Activated CD4-positive, alpha-beta T cell treated with anti-CD3 and anti-CD28 coated beads, Interleukin-2, amount 50 U/mL, for 48 hours (primary cell): ENCODE measurements at regions not wholly inside any gene's neighbourhood (a gene's known extent, or its start where the extent isn't known, plus 50 kb on each side); places are given as distances from the start of the nearest gene placed in this dataset.
A peak's percentile ranks its signal among the peaks of the same experiment; 100 is the strongest.

Experiments used
- DNase-seq, 2 experiments: peaks; one replicate each; pipeline ENCODE4 v3.0.0-alpha.2; 2020

- DNase-seq, result peak in 1 of 2 experiments; percentile 10
These were observed 515.8 kb downstream of the GALR1 start for GRCh38 chr18:77765468-77765867.

- DNase-seq, result no peak
These were observed 516.8 kb downstream of the GALR1 start for GRCh38 chr18:77766421-77766820.

- no peak for DNase-seq
These were observed 522.5 kb downstream of the GALR1 start for GRCh38 chr18:77772177-77772576.

DNA sequence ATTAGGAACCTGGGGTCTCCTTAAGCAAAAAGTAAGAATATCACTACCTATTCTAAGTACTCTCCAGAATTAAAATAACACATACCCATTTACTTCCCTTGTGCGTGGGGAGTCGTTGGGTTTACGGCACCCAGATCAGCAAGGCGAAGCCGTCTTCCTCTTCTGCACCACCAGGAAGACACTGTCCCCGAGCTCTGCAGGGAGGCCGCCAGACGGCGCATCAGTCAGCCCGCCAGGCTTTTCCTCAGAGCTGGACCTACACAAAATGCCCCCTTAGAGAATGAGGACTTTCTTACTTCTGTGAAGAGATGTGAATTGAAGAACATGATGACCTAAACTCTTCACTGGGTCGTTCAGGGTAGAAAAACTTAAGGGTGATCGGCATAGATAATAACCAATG lies 526.5 kb downstream of the GALR1 start:
- DNase-seq, result no peak

DNA sequence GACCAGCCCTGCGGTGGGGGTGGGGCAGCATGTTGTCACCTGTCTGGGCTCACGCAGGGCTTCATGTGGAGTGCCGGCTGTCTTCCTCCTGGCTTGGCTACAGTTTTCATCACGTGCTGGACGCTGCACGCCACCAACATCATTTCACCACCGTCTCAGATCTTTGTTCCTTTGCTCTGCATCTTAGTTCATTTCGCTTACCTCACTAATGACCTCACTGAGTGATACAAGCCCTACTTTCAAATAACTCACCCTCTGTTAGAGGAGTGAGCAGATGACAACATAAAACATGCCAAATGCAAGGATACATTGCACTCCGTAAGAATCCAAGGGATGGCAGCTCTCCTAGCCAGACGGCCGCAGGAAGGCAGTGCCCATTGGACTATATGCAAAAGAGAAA lies 527.5 kb downstream of the GALR1 start:
- DNase-seq, result no peak

DNA sequence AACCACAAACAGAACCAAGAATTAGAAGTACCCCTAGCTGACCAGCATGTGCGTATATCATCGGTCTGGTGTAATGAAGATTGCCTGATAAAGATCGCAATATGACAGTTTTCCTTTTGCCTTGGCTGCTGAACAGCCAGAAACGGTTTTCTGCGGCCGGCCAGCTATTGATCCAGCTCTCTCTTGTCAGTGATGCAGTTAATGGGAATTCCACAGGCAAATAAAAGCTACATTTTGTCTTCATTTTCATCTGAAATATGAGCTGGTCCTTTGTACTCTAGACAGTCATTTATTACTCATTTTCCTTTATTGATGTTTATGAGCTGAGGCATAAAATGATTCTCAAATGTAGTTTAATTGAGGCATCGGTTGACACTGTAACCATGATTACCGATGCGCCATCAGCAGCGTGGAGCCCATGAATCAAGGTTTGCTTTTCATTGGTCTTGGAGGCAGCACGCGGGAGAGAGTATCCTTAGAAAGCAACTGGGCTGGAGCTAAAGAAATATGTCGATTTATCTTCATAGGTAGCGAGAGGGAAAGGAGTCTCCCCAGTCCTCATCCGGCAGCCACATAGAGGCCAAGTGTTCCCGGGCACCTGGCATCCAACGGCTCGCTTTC lies 535.2 kb downstream of the GALR1 start:
- DNase-seq, result no peak

GRCh38 chr18:77785415-77785975 lies 535.8 kb downstream of the GALR1 start:
- no peak for DNase-seq

- DNase-seq, result no peak
These were observed 553.4 kb downstream of the GALR1 start for GRCh38 chr18:77803024-77803423.

DNA sequence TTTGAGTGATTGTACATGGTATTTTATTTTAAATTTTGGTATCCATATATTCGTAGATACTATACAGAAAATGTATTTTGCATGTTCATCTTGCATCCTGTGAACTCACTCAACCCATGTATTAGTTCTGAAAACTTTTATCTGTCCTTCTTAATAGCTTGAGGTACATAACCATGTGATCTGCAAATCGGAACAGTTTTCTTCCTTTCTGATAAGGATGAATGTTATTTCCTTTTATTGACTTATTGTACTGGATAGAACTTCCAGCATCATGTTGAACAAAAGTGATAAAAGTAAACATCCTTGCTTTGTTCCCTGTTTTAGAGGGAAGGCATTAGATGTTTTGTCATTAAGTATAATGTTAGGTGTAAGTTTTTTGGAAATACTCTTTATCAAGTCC lies 554.7 kb downstream of the GALR1 start:
- DNase-seq, result no peak

DNA sequence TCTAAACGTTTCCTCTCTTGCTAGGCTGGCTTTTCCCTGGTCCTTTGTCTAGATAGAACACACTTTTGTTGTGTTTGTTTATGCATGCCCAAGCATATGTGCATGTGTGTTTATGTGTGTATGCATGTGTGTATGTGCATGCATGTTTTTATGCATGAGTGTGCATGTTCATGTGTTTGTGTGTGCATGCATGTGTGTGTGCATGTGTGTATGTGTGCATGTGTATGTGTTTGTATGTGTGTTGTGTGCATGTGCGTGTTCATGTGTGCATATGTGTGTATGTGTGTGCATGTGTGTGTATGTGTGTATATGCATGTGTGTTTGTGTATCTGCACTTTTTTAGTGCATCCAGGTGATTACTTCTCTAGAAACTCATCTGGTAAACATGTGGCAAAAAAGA lies 558.0 kb downstream of the GALR1 start:
- DNase-seq, result no peak

- no peak for DNase-seq
These were observed 561.9 kb downstream of the GALR1 start for GRCh38 chr18:77811503-77811902.

GRCh38 chr18:77815666-77816338 lies 566.2 kb downstream of the GALR1 start:
- DNase-seq, result no peak

DNA sequence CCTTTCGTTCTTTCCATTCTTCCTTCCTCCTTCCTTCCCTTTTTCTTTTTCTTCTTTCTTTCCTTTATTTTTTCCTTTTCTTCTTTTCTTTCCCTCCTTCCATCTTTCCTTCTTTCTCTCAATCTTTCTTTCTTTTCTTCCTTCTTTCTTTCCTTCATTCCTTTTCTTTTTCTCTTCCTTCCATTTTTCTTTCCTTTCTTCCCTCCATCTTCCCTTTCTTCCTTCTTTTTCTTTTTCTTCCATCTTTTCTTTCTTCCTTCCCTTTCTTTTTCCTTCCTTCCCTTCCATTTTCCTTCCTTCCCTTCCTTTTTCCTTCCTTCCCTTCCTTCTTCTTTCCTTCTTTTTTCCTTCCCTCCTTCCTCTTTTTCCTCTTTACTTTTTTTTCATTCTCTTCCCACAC lies 568.7 kb downstream of the GALR1 start:
- no peak for DNase-seq

- no peak for DNase-seq
These were observed 570.8 kb downstream of the GALR1 start for GRCh38 chr18:77820472-77820871.

DNA sequence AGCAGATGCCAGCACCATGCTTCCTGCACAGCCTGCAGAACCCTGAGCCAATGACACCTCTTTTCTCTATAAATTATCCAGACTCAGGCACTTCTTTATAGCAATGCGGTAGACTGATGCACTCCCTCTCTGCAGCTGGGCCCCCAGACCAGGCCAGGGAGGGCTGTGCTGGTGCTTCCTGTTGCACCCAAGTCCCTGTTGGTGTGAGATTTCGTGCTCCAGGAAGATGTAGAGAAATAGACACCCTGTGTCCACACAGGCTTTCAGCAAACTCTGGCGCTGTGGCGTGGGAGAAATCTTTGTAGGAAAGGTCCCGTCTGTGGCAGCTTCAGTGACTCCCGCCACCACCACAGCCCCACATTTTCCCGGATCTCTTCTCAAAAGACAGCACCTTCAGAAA lies 572.2 kb downstream of the GALR1 start:
- DNase-seq, result no peak

DNA sequence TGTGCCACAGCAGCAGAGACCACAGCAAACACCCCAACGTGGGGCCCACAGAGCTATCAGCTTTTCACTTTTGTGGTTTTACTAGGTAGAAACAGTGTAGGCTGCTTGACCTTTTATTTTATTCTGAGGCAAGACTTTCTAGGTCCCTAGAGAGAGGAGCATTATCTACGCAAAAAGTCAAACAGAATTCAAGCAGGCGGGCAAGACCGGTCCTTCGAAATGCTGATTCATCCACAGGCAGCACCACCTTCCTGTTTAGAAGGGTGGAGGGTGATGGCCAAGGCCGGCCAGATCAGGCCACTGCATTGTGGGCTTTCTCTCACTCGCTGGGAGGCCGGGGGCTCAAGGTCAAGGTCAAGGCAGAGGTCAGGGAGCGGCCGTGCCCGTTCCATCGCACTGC lies 573.0 kb downstream of the GALR1 start:
- no peak for DNase-seq

- no peak for DNase-seq
These were observed 584.2 kb downstream of the GALR1 start for GRCh38 chr18:77833807-77834206.

DNA sequence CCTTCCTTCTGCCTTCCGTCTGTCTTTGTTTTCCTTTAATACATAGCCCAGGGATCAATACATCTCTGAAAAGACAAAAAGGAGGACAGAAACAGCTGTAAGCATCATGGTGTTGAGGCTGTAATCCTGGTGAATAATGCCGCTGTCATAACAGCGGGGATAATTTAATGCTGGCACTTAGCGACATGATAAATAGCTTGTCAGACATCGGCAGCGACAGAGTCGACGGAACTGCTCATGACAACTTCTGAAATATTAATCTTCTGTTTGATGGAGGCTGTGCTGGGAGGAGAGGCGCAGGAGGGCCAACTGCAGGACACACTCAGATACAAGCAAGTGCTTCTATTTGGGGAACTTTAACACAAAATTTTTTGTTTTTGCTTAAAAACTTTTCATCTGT lies 602.2 kb downstream of the GALR1 start:
- no peak for DNase-seq

DNA sequence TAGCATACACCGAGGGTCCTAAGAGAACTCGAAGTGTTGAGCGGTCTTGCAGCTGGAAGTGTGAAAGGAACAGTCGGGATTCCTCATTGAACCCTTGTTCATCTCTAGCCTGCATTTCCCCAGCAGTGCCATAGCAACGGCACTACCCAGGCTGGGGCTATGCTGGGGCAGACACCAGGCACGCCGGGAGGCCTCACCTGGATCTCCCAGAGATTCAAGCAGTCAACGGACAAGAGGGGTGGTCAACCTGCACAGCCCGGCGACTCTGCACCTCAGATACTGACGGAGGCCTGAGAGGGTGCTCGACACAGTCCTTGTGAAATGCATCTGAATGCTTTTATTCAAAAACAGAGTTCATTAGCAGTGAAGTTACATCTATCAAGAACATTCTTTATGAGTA lies 604.2 kb downstream of the GALR1 start:
- DNase-seq, result no peak

GRCh38 chr18:77857678-77858655 lies 608.3 kb downstream of the GALR1 start:
- no peak for DNase-seq

GRCh38 chr18:77859634-77860033 lies 610.0 kb downstream of the GALR1 start:
- no peak for DNase-seq

- no peak for DNase-seq
These were observed 612.6 kb downstream of the GALR1 start for GRCh38 chr18:77862066-77862757.

DNA sequence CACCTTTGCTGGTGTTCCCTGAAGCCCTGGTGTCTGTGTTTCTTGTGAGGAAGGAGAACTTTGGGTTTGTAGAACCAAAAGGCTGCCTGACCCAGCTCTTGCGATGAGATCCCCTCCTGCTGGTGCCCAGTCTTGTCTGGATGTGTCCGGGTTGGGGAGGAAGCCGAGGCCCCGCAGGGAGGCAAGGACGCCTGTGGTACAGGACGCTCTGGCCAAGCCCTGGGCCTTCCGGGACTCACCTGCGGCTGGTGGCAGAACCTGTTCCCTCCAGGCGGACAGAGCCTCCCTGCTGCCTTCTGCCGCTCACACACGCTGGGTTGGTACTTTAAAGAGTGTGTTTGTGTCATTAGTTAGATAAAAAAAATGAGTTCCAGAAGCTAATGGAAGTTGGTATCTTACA lies 616.2 kb downstream of the GALR1 start:
- DNase-seq, result no peak
